Fibroblast of lung (primary cell): ENCODE measurements at regions not wholly inside any gene's neighbourhood (a gene's known extent, or its start where the extent isn't known, plus 50 kb on each side); places are given as distances from the start of the nearest gene placed in this dataset.
"Not testable (repeated sequence)": the region's sequence is repeated elsewhere in the genome, so short reads cannot be mapped to it uniquely, and the experiment has no call there.

Experiments used
- CTCF ChIP-seq, 2 donors: IDR thresholded peaks in 1 of 2; conservative IDR thresholded peaks in 1 of 2; 1 replicate in 1 of 2; 2 replicates in 1 of 2; pipeline ENCODE4 v1.5.1; 2011 to 2012; ENCODE audit warnings: low read length in 2 of 2, control low read depth in 1 of 2, inconsistent platforms in 1 of 2, low read depth in 1 of 2, mild to moderate bottlenecking in 1 of 2
- EZH2 ChIP-seq: IDR thresholded peaks from 2 replicates; pipeline ENCODE4 v1.5.1; 2012; ENCODE audit warnings: low read length, control low read depth, mild to moderate bottlenecking; ENCODE audit errors: missing control alignments

- TF ChIP-seq EZH2; CTCF (conservative IDR thresholded peaks at IDR 0.05 in 1 of 2, IDR thresholded peaks at IDR 0.05 in 1 of 2; ENCODE audit: low read depth in 1 of 2, low read length in 2 of 2): not testable (repeated sequence)
Observed at GRCh38 chr5:116945613-116946382, 371.2 kb upstream of the SEMA6A start.
